ENCODE measurements at regions not wholly inside any gene's neighbourhood (a gene's known extent, or its start where the extent isn't known, plus 50 kb on each side); places are given as distances from the start of the nearest gene placed in this dataset.

DNA sequence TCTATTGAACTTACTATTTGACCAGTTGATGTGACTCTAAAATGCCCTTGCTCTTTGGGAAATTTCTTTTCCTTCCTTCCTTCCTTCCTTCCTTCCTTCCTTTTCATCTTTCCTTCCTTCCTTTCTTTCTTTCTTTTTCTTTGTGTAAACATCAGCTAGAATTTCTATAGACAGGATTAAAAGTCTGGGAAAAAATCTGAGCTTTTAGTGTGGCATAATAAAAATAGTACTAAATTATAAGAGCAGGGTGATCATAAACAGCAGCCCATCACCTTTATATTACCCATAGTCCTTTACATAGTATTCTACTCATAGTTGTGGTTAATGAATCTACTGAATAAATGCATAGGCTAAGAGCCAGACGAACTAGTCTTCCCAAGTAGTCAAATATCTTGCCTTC is 281.0 kb upstream of the DAB1 start:
- H3K9me3 Mint-ChIP-seq (ENCODE audit: low read depth), result peaks cover 6% of the 10 kb centered on the region
- peaks cover 9% of the 10 kb centered on the region for H3K27me3 Mint-ChIP-seq (ENCODE audit: low read depth)
- H3K4me3 Mint-ChIP-seq (ENCODE audit: unreplicated experiment), result no peak overlapping the region
- TF ChIP-seq, protein P1, sequence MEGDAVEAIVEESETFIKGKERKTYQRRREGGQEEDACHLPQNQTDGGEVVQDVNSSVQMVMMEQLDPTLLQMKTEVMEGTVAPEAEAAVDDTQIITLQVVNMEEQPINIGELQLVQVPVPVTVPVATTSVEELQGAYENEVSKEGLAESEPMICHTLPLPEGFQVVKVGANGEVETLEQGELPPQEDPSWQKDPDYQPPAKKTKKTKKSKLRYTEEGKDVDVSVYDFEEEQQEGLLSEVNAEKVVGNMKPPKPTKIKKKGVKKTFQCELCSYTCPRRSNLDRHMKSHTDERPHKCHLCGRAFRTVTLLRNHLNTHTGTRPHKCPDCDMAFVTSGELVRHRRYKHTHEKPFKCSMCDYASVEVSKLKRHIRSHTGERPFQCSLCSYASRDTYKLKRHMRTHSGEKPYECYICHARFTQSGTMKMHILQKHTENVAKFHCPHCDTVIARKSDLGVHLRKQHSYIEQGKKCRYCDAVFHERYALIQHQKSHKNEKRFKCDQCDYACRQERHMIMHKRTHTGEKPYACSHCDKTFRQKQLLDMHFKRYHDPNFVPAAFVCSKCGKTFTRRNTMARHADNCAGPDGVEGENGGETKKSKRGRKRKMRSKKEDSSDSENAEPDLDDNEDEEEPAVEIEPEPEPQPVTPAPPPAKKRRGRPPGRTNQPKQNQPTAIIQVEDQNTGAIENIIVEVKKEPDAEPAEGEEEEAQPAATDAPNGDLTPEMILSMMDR (IDR thresholded peaks at IDR 0.05), result no peak
- no peaks in the 10 kb centered on the region for H3K4me1 Mint-ChIP-seq (ENCODE audit: low read depth)
- no peak overlapping the region for H3K27ac Mint-ChIP-seq (ENCODE audit: unreplicated experiment)
- no peaks in the 10 kb centered on the region for H3K36me3 Mint-ChIP-seq (ENCODE audit: low read depth)
- DNase-seq (ENCODE audit: low spot score), result no peak

DNA sequence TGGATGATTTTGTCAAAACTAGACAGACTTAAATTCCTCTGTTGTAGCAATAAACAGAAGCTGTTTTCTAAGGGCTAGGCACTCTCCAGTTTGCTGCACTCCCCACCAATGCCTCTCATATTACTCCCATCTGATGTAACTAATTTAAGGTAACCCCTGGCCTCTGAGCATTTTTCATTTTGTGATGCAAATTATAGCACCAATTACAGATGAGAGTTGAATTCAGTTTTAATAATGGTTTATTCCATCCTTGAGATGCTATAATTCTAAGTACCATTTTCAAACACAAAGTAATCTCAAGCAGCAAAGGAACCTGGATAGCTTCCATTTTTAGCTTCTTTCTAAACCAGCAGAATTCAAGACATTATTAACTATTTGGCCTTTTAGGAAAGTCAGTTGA is 280.4 kb upstream of the DAB1 start:
- peaks cover 8% of the 10 kb centered on the region for H3K9me3 Mint-ChIP-seq (ENCODE audit: low read depth)
- H3K4me1 Mint-ChIP-seq (ENCODE audit: low read depth), result no peaks in the 10 kb centered on the region
- no peak overlapping the region for H3K4me3 Mint-ChIP-seq (ENCODE audit: unreplicated experiment)
- peaks cover 10% of the 10 kb centered on the region for H3K27me3 Mint-ChIP-seq (ENCODE audit: low read depth)
- H3K27ac Mint-ChIP-seq (ENCODE audit: unreplicated experiment), result no peak overlapping the region
- DNase-seq (ENCODE audit: low spot score), result no peak
- H3K36me3 Mint-ChIP-seq (ENCODE audit: low read depth), result no peaks in the 10 kb centered on the region
- TF ChIP-seq, protein P1 (IDR thresholded peaks at IDR 0.05), result no peak

DNA sequence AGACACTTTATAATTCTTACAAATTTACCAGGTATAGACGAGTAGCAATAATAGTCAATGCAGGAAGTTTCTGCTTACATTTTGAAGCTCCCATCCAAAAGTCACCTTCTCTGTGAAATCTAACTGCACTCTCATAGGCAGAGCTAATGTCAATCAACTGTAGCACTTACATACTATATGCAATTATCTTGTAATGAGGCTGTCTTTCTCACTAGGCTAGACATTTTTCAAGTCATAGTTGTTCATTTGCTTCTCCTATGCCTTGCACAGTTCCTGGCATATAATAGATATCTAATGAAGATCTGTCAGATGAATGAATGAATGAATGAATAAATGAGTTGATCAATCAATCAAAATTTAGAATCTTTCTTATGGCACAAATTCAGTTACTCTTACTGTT is 273.0 kb upstream of the DAB1 start:
- DNase-seq (ENCODE audit: low spot score), result no peak
- Mint-ChIP-seq H3K9me3 (ENCODE audit: low read depth) (peaks cover 23% of the 10 kb centered on the region), H3K4me3 (ENCODE audit: unreplicated experiment) (no peak overlapping the region), H3K27ac (ENCODE audit: unreplicated experiment) (no peak overlapping the region), H3K36me3 (ENCODE audit: low read depth) (no peaks in the 10 kb centered on the region), H3K4me1 (ENCODE audit: low read depth) (no peaks in the 10 kb centered on the region), H3K27me3 (ENCODE audit: low read depth) (peaks cover 10% of the 10 kb centered on the region)
- TF ChIP-seq, protein P1 (IDR thresholded peaks at IDR 0.05), result no peak

DNA sequence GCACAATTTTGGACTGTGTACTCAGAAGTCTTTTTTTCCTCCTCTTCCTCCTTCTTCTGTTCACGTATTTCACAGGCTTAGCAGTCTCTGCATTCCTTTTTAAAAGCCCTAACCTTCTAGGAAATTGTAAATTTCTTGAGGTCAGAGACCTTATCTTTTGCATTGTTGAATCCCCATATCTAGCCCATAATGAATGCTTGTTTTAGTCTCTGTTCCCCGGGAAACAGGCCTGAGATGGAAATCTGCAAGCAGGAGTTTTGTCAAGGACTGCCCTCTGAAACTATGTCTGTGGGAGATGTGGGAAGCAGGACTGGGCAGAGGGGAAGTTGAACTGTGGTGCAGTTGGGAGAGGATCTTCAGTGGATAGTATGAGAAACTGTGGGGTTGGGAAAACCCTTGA is 272.2 kb upstream of the DAB1 start:
- TF ChIP-seq, protein P1 (IDR thresholded peaks at IDR 0.05), result no peak
- Mint-ChIP-seq H3K4me3 (ENCODE audit: unreplicated experiment) (no peak overlapping the region), H3K27me3 (ENCODE audit: low read depth) (peaks cover 10% of the 10 kb centered on the region), H3K36me3 (ENCODE audit: low read depth) (no peaks in the 10 kb centered on the region), H3K4me1 (ENCODE audit: low read depth) (no peaks in the 10 kb centered on the region), H3K9me3 (ENCODE audit: low read depth) (peaks cover 24% of the 10 kb centered on the region), H3K27ac (ENCODE audit: unreplicated experiment) (no peak overlapping the region)
- DNase-seq (ENCODE audit: low spot score), result no peak

DNA sequence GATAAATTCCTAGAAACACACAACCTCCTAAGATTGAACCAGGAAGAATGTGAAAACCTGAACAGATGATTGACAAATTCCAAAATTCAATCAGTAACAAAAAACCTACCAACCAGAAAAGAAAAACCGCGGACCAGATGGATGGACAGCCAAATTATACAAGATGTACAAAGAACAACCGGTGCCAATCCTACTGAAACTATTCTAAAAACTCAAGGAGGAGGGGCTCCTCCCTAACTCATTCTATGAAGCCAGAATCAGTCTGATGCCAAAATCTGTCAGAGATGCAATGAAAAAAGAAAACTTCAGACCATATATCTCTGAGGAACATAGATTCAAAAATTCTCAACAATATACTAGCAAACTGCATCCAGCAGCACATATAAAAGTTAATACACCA is 262.4 kb upstream of the DAB1 start:
- DNase-seq (ENCODE audit: low spot score), result no peak
- Mint-ChIP-seq H3K27me3 (ENCODE audit: low read depth) (peaks cover 3% of the 10 kb centered on the region), H3K27ac (ENCODE audit: unreplicated experiment) (no peak overlapping the region), H3K4me3 (ENCODE audit: unreplicated experiment) (no peak overlapping the region), H3K36me3 (ENCODE audit: low read depth) (peaks cover 4% of the 10 kb centered on the region), H3K4me1 (ENCODE audit: low read depth) (no peaks in the 10 kb centered on the region), H3K9me3 (ENCODE audit: low read depth) (peaks cover 36% of the 10 kb centered on the region)
- TF ChIP-seq, protein P1 (IDR thresholded peaks at IDR 0.05), result no peak

All from chondrocyte (in vitro differentiated cells).